ENCODE measurements at regions not wholly inside any gene's neighbourhood (a gene's known extent, or its start where the extent isn't known, plus 50 kb on each side); places are given as distances from the start of the nearest gene placed in this dataset.

- Histone ChIP-seq H3K4me1 (ENCODE audit: insufficient read depth, low read length, poor library complexity, severe bottlenecking) (no peaks in the 10 kb centered on the region), H3F3A (ENCODE audit: low read depth) (no peaks in the 10 kb centered on the region), H3K9ac (ENCODE audit: low read depth, low read length, poor library complexity, severe bottlenecking) (no peak overlapping the region), H3K27me3 (ENCODE audit: insufficient read depth, low read length, poor library complexity, severe bottlenecking) (no peaks in the 10 kb centered on the region), H2AFZ (ENCODE audit: low read length) (peak overlapping the region; percentile 65; the same call in 1 of the 2 replicates), H3K4me2 (ENCODE audit: low read depth, low read length, poor library complexity, severe bottlenecking) (no peak overlapping the region), H3K9me2 (replicated peaks; ENCODE audit: low read depth, low read length) (no peaks in the 10 kb centered on the region), H3K9me3 (ENCODE audit: insufficient read depth, low read depth, low read length) (no peaks in the 10 kb centered on the region), H3K36me3 (ENCODE audit: insufficient read depth, low read length) (no peaks in the 10 kb centered on the region), H4K20me1 (ENCODE audit: insufficient read depth, low read length, poor library complexity, severe bottlenecking) (no peaks in the 10 kb centered on the region), H3K79me2 (ENCODE audit: insufficient read depth, low read length) (no peaks in the 10 kb centered on the region), H3K4me3 (ENCODE audit: low read length, poor library complexity, severe bottlenecking) (no peak overlapping the region)
- no peak for TF ChIP-seq EZH2phosphoT487 (IDR thresholded peaks at IDR 0.05; ENCODE audit: borderline replicate concordance)
- TF ChIP-seq CTCF (conservative IDR thresholded peaks at IDR 0.05; ENCODE audit: low read length) = no peak
These were observed 1145.5 kb upstream of the PCDH10 start for GRCh38 chr4:132003593-132003992.

DNA sequence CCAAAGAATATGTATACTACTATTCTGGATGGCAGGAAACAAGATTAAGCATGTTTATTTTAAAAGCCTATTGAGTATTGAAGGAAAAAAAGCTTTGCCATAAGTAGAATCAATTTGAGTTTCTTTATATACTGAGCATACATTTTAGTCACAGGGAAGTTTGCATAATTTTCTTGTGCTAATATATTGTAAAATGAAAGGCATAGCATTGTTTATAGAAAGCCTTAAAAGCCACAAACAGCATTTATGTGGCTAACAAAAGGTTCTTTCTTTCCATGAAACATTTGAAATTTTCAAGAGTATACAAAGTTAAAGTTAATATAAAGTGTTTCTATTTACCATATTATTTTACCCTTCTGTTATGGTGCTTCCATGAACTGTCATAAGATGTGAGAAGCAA is 1133.8 kb upstream of the PCDH10 start:
- H4K20me1 ChIP-seq (ENCODE audit: insufficient read depth, low read length, poor library complexity, severe bottlenecking) = no peaks in the 10 kb centered on the region
- H3K4me1 ChIP-seq (ENCODE audit: insufficient read depth, low read length, poor library complexity, severe bottlenecking) = no peaks in the 10 kb centered on the region
- no peaks in the 10 kb centered on the region for H3K36me3 ChIP-seq (ENCODE audit: insufficient read depth, low read length)
- H3F3A ChIP-seq (ENCODE audit: low read depth) = no peaks in the 10 kb centered on the region
- H3K4me3 ChIP-seq (ENCODE audit: low read length, poor library complexity, severe bottlenecking) = no peak overlapping the region
- H3K4me2 ChIP-seq (ENCODE audit: low read depth, low read length, poor library complexity, severe bottlenecking) = no peak overlapping the region
- H3K79me2 ChIP-seq (ENCODE audit: insufficient read depth, low read length) = no peaks in the 10 kb centered on the region
- no peaks in the 10 kb centered on the region for H3K9me3 ChIP-seq (ENCODE audit: insufficient read depth, low read depth, low read length)
- no peak overlapping the region for H3K9ac ChIP-seq (ENCODE audit: low read depth, low read length, poor library complexity, severe bottlenecking)
- TF ChIP-seq CTCF (conservative IDR thresholded peaks at IDR 0.05; ENCODE audit: low read length) (no peak), EZH2phosphoT487 (IDR thresholded peaks at IDR 0.05; ENCODE audit: borderline replicate concordance) (no peak)
- H3K27me3 ChIP-seq (ENCODE audit: insufficient read depth, low read length, poor library complexity, severe bottlenecking) = no peaks in the 10 kb centered on the region
- H3K9me2 ChIP-seq (replicated peaks; ENCODE audit: low read depth, low read length) = no peaks in the 10 kb centered on the region
- no peak overlapping the region for H2AFZ ChIP-seq (ENCODE audit: low read length)

DNA sequence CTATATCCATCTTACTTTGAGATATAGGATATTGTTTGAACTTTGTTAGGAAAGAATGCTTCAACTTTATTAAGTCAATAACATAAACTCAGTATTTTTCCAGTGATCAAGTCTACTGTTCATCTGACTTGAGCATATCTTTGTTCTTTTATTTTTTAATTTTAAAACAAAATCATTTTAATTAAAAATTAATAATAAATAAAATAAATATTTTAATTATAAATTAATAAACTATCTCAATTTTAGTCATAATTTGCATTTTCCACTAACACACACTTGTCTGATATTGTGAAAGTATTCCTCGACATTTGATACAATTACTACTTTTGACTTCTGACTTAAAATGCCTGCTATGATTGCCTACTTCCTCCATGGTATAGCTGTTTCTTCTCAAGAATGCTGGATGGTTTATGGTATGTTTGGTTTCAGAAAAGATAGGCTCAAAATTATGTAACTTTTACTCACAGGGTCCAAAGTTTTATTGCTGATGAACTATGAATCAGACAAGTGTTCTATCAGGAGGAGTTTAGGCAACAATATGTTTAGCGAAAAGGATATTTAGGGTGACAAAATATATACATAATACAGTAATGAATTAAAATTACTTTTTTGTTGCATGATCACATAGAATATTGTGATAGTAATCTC is 1132.3 kb upstream of the PCDH10 start:
- Histone ChIP-seq H4K20me1 (ENCODE audit: insufficient read depth, low read length, poor library complexity, severe bottlenecking) (no peaks in the 10 kb centered on the region), H3K9me2 (replicated peaks; ENCODE audit: low read depth, low read length) (no peaks in the 10 kb centered on the region), H3K9me3 (ENCODE audit: insufficient read depth, low read depth, low read length) (no peaks in the 10 kb centered on the region), H3F3A (ENCODE audit: low read depth) (no peaks in the 10 kb centered on the region), H3K4me3 (ENCODE audit: low read length, poor library complexity, severe bottlenecking) (no peak overlapping the region), H3K4me1 (ENCODE audit: insufficient read depth, low read length, poor library complexity, severe bottlenecking) (no peaks in the 10 kb centered on the region), H3K4me2 (ENCODE audit: low read depth, low read length, poor library complexity, severe bottlenecking) (no peak overlapping the region), H3K27me3 (ENCODE audit: insufficient read depth, low read length, poor library complexity, severe bottlenecking) (no peaks in the 10 kb centered on the region), H3K79me2 (ENCODE audit: insufficient read depth, low read length) (no peaks in the 10 kb centered on the region), H2AFZ (ENCODE audit: low read length) (no peak overlapping the region), H3K36me3 (ENCODE audit: insufficient read depth, low read length) (no peaks in the 10 kb centered on the region; the same call in 1 of the 2 replicates), H3K9ac (ENCODE audit: low read depth, low read length, poor library complexity, severe bottlenecking) (no peak overlapping the region)
- TF ChIP-seq EZH2phosphoT487 (IDR thresholded peaks at IDR 0.05; ENCODE audit: borderline replicate concordance) (no peak), CTCF (conservative IDR thresholded peaks at IDR 0.05; ENCODE audit: low read length) (no peak)

All from Loucy (cell line).